CD4-positive, alpha-beta T cell treated with Interleukin-10 for 1 hour (primary cell): ENCODE measurements at regions not wholly inside any gene's neighbourhood (a gene's known extent, or its start where the extent isn't known, plus 50 kb on each side); places are given as distances from the start of the nearest gene placed in this dataset.
"Not testable (repeated sequence)": the region's sequence is repeated elsewhere in the genome, so short reads cannot be mapped to it uniquely, and the experiment has no call there.

Source experiments
- DNase-seq: peaks from one replicate; pipeline ENCODE4 v3.0.0-alpha.2; 2020

DNA sequence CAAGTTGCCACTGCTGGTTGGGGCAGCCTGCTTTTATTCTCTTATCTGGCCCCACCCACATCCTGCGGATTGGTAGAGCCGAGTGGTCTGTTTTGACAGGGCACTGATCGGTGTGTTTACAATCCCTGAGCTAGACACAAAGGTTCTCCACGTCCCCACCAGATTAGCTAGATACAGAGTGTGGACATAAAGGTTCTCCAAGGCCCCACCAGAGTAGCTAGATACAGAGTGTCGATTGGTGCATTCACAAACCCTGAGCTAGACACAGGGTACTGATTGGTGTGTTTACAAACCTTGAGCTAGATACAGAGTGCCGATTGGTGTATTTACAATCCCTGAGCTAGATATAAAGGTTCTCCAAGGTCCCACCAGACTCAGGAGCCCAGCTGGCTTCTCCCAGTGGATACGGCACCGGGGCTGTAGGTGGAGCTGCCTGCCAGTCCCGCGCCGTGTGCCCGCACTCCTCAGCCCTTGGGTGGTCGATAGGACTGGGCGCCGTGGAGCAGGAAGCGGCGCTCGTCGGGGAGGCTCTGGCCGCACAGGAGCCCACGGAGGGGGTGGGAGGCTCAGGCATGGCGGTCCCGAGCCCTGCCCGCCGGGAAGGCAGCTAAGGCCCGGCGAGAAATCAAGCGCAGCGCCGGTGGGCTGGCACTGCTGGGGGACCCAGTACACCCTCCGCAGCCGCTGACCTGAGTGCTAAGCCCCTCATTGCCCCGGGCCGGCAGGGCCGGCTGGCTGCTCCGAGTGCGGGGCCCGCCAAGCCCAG is 157.8 kb upstream of the PPP1R3A start:
- not testable (repeated sequence) for DNase-seq

DNA sequence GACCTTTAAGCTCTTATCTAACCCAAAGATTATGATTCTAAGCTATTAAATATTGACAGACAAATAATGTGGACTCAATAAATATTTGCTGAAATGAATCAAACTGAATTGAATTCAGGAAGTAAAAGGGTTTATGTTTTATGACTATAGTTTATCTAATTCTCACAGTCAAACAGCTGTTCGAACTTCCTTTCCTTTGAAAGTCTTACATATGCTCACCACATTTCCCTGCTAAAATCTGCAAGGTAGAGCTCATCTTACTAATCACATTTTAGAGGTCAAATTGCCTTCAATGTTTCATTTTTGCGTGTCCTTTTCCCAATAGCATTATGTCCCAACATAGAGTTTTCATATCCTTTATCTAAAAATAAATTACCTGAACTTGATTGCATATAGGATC is 154.9 kb upstream of the PPP1R3A start:
- no peak for DNase-seq

DNA sequence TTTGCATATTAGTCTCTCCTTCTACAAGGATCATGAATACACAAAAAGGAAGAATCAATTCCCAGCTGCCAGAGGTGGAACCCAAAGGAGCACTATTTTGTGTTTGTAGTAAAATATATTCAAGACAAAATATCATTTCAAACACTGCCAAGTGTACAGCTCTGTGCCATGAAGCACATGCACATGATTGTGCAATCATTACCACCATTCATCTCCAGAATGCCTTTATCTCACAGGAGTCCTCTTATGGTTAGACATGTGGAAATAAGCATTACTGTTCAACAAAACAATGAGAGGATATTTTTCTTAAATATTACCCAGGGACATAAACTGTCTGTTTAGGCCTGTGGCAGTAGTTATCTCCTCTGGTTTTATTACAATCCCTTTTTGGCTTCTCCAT is 151.4 kb upstream of the PPP1R3A start:
- no peak for DNase-seq

DNA sequence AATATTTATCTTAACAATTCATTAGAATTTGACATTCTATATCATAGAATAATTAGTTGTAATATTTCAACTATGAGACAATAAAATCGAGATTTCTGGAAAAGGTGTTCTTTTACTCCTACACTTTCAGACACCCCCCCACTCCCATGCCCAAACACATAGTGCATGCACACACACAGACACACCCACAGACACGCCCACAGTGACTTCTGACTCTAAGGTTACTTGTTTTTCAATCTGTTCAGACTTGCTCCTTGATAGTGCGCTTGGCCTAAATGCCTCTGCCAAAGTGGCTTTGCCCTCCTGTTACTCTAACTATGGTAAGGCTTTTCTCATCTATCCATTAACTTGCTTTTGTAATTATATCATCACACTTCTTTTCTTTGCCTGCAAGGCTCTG is 144.0 kb upstream of the PPP1R3A start:
- no peak for DNase-seq

DNA sequence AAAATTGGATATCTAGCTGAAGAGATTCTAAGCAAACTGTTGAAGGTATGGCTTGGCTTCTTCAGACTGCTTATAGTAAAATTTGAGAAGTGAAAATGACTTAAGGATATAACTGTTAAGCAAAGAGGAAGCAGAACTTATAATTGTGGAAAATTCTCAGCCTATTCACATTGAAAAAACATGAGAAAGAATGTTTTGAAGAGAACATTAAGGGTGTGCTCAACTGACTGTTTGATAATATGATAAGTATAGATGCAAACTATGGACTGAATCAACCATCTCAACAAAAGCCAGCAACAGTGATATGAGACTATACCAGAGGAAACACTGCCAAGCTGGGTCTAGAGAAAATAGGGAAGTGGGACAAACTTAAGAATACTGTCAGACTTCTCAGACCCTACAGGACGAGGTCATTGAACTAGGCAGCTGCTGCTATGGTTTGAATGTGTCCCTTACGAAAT is 133.1 kb upstream of the PPP1R3A start:
- no peak for DNase-seq

GRCh38 chr7:114050571-114050970 is 131.8 kb upstream of the PPP1R3A start:
- DNase-seq = no peak

DNA sequence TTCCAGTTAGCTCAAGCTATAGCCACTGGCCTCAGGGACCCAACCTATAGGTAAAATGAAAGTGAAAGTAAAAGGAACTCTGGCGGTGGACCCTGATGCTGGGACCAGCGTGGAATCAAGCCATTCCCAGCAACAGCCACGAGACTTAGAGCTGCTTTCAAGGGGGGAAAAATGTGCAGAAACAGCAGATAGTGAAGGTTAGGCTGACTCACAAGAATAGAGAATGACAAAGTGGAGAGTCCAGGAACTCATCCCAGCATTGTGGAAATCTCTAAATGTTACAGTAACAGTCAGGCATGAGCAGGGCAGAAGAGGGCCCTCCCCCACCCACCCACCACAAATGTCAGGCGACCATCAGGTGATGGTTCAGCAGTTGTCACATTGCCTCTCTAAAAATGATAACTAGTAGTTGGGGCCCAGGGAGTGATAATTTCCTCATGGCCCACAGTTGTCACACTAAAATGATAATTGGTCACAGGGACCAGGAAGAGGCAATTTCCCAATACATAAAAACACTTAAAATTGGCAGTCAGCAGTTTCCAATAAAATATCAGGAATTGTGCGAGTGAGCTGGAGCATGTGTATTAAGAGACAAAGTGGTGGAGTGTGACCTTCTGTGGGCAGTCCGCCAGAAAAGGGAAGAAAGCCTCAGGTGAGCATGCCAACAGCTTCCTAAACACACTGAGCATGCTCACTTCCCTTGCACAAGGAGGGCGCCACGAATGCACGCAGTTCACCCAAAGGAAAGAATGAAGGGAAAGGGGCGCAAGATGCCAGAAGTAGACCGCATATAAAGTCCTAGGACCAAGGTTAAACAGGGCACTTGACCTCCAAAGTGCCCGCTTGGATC is 129.8 kb upstream of the PPP1R3A start:
- DNase-seq = peak; percentile 32

DNA sequence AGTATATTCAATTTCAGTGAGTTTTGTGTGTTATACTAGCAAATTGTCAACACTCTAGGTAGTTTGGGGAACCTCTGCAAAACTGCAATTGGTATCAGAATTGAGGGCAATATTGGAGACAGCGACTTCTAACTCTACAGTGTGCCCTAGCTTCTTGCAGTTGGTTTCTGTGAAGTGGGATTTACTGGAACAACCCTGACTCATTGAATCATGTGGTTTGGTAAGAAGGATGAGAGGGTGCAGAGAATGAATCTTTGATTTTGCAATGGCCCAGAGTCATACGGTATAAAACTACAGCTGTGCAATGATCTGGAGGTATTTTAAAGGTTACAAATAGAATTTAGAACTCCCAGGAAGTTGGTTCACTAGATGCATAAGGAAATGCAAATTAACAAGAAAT is 129.1 kb upstream of the PPP1R3A start:
- DNase-seq = peak; percentile 15

DNA sequence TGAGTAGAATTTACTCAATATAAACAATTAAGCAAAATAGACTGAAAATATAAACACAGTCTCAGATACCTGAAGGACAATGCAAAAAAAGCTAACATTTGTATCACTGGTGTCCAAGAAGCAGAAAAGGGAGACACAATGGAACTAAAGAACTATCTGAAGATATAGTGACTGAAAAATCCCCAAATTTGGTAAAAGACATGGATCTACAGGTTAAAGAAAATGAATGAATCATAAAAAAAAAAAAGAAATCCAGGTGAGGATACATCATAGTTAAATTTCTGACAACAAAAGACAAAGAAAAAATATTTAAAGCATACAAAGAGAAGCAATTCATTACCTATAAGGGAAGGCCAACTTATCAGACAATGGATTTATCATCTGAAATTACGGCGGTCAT is 114.7 kb upstream of the PPP1R3A start:
- no peak for DNase-seq

DNA sequence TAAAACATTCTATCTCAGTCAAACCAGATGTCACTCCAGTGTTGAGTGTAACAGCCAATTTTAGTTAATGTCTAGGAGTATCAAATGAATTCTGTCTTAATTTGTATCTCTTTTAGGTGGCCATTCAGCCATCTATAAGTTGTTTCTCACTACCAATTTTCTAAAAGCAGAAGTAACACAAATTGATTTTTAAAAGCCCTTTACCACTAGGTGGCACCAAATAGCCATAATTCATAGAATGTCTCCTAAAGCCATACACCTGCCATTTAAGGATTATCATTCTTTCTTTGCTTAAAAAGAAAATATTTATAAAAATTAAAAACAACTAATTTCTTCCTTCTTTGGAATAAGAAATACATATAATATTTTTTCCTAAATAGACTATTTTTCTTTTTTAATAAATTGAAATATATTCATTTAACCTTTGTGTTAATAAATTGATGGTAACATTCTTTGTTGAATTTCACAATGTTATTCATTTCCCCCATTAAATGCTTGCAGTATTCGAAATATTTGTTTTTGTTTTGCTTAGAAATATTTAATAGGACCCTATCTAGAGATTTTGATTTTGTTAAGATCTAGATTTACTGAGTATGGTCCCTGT is 107.8 kb upstream of the PPP1R3A start:
- DNase-seq = peak; percentile 73

- DNase-seq = no peak
Measured at GRCh38 chr7:114021135-114021534, 102.3 kb upstream of the PPP1R3A start.

- DNase-seq = no peak
Measured at GRCh38 chr7:114008696-114009095, 89.9 kb upstream of the PPP1R3A start.

DNA sequence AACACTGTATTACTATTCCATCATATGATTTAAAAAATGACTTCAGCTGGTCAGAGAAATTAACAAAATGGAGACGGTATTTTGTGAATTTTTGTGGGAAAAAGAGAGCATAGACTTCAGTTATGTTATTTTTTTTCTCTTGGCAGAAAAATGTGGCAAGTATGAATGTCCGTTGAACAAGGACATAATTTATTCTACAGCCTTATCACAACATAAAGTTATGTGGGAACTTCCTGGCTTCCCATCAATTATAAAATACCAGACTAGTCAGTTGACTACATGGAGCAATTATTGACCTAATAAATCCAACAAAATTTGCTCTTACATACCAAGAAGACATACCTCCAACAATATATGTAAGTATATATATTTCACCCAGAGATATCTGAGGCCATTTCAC is 88.6 kb upstream of the PPP1R3A start:
- DNase-seq = no peak

- no peak for DNase-seq
Measured at GRCh38 chr7:113998934-113999333, 80.1 kb upstream of the PPP1R3A start.

GRCh38 chr7:113996405-113996804 is 77.6 kb upstream of the PPP1R3A start:
- DNase-seq = no peak

- no peak for DNase-seq
Measured at GRCh38 chr7:113986216-113986615, 67.4 kb upstream of the PPP1R3A start.

GRCh38 chr7:113976508-113976907 is 57.7 kb upstream of the PPP1R3A start:
- no peak for DNase-seq

DNA sequence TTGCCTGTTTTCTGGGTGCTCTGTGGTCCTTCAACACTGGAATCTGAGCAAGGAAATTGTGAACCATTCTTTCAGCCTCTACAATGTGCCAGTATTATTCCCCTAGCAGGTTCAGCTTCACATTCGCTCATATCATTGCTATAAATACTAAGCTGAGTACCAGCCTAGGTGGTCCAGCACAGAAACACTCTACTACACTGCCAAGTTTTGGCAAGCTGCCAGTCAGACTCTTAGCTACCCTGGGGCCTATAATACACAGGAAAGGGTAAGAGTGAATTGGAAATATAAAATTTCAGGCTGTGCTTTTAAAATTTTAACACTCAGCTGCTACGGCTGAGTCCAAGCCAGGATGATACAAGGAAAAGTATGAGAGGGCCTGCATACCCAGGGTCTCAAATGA is 49.9 kb upstream of the PPP1R3A start:
- no peak for DNase-seq
